Panc1 (cell line): ENCODE measurements at regions not wholly inside any gene's neighbourhood (a gene's known extent, or its start where the extent isn't known, plus 50 kb on each side); places are given as distances from the start of the nearest gene placed in this dataset.

Source experiments
- ATAC-seq: fragments of 200-7000 bp; cut with Tn5 transposase; 2 replicates; pipeline ENCODE4 v1.9.1; 2020; ENCODE audit warnings: mild to moderate bottlenecking, moderate library complexity
- BruUV-seq: library from RNA; stranded (reverse); fragments of 400-500 nt; replicated peaks from 2 replicates; lab custom pipeline; 2021; lab: Mats Ljungman, UMichigan
- CTCF ChIA-PET: fragments of 300-600 bp; sonication (Branson Sonifier 250); formaldehyde crosslinking; loops from one replicate; lab custom pipeline; 2022; ENCODE audit warnings: antibody characterized with exemption; lab: Charles Lee
- POLR2A ChIA-PET: fragments of 300-600 bp; sonication (Branson Sonifier 250); formaldehyde crosslinking; loops from one replicate; lab custom pipeline; 2022; ENCODE audit warnings: antibody characterized with exemption; lab: Charles Lee
- DNase-seq: peaks from one replicate; pipeline ENCODE4 v3.0.0-alpha.2; 2010; ENCODE audit warnings: low read depth, low spot score
- H3K27ac ChIP-seq: 2 replicates; pipeline ENCODE4 v1.5.1; 2011; ENCODE audit warnings: mild to moderate bottlenecking, low read length, inconsistent platforms
- H3K27me3 ChIP-seq: fragments of 200-500 bp; sonication (Bioruptor generic); 2 replicates; pipeline ENCODE4 v1.6.0; 2014; ENCODE audit warnings: low read length, inconsistent platforms; ENCODE audit not compliant: control insufficient read depth, insufficient read depth
- H3K36me3 ChIP-seq: fragments of 200-500 bp; sonication (Bioruptor generic); 2 replicates; pipeline ENCODE4 v1.5.1; 2014; ENCODE audit warnings: inconsistent platforms, mild to moderate bottlenecking, low read length, moderate library complexity; ENCODE audit not compliant: control insufficient read depth, insufficient read depth
- H3K4me1 ChIP-seq: 2 replicates; pipeline ENCODE4 v1.5.1; 2011; ENCODE audit warnings: inconsistent platforms, mild to moderate bottlenecking, low read length, moderate library complexity; ENCODE audit not compliant: control insufficient read depth, insufficient read depth
- H3K4me3 ChIP-seq, 2 experiments: 2 replicates each; pipeline ENCODE4 v1.5.1; 2011 to 2012; ENCODE audit warnings: low read depth in 2 of 2, low read length in 2 of 2, mild to moderate bottlenecking in 2 of 2, inconsistent platforms in 1 of 2, moderate library complexity in 1 of 2
- H3K9me3 ChIP-seq: fragments of 200-500 bp; sonication (Bioruptor generic); 2 replicates; pipeline ENCODE4 v1.5.1; 2014; ENCODE audit warnings: low read depth, mild to moderate bottlenecking, inconsistent platforms, low read length, moderate library complexity; ENCODE audit not compliant: control insufficient read depth, insufficient read depth
- CTCF ChIP-seq: fragments of 450-650 bp; IDR thresholded peaks from 2 replicates; pipeline ENCODE4 v1.5.1; 2017; ENCODE audit warnings: mild to moderate bottlenecking
- POLR2AphosphoS5 ChIP-seq: IDR thresholded peaks from 2 replicates; pipeline ENCODE4 v1.6.1; 2012; ENCODE audit warnings: mild to moderate bottlenecking, low read depth, low read length, moderate library complexity
- SIN3A ChIP-seq: IDR thresholded peaks from 2 replicates; pipeline ENCODE4 v1.6.1; 2012; ENCODE audit warnings: low read depth, mild to moderate bottlenecking, low read length, moderate library complexity, borderline replicate concordance; ENCODE audit not compliant: insufficient read depth
- TCF7L2 ChIP-seq: IDR thresholded peaks from 2 replicates; pipeline ENCODE4 v1.6.1; 2011; ENCODE audit warnings: mild to moderate bottlenecking, low read depth, low read length, inconsistent platforms
- in situ Hi-C: cut with HindIII; loops from 2 replicates; pipeline ENCODE4 v1.10.0; 2016; ENCODE audit warnings: low sequenced_read_pairs, low pct_unique_long_range_greater_than_20kb
- intact Hi-C: fragments of 100-400 bp; cut with micrococcal nuclease; formaldehyde crosslinking; loops from one replicate; pipeline ENCODE4 v1.10.0; 2022; ENCODE audit not compliant: unreplicated experiment
- TF ChIP-seq, protein P1 (sequence below), 2 experiments: IDR thresholded peaks; 2 replicates each; pipeline ENCODE4 v1.6.1; 2011 to 2012; ENCODE audit warnings: low read depth in 2 of 2, control low read depth in 1 of 2, low read length in 1 of 2, mild to moderate bottlenecking in 1 of 2, moderate library complexity in 1 of 2; ENCODE audit not compliant: insufficient read depth in 1 of 2

DNA sequence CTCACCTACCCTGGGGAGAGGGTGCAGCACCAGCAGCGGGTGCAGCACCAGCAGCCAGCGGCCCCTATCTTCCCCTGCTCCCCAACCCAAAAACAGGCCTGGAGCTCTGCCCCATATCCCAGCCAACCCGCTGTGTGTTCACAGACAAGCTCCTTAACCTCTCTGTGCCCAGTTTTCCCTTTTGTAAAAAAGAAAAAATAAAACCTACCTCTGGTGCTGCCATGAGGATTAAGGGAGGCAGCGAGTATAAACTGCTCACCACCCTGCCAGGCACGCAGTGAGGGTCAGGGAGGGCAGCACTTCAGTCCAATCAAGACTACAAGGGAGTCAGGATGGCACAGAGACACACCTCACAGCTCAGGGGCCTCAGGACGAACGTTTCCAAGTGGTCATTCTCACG lies 163.3 kb downstream of the NUP210 start:
- TF ChIP-seq, protein P1, sequence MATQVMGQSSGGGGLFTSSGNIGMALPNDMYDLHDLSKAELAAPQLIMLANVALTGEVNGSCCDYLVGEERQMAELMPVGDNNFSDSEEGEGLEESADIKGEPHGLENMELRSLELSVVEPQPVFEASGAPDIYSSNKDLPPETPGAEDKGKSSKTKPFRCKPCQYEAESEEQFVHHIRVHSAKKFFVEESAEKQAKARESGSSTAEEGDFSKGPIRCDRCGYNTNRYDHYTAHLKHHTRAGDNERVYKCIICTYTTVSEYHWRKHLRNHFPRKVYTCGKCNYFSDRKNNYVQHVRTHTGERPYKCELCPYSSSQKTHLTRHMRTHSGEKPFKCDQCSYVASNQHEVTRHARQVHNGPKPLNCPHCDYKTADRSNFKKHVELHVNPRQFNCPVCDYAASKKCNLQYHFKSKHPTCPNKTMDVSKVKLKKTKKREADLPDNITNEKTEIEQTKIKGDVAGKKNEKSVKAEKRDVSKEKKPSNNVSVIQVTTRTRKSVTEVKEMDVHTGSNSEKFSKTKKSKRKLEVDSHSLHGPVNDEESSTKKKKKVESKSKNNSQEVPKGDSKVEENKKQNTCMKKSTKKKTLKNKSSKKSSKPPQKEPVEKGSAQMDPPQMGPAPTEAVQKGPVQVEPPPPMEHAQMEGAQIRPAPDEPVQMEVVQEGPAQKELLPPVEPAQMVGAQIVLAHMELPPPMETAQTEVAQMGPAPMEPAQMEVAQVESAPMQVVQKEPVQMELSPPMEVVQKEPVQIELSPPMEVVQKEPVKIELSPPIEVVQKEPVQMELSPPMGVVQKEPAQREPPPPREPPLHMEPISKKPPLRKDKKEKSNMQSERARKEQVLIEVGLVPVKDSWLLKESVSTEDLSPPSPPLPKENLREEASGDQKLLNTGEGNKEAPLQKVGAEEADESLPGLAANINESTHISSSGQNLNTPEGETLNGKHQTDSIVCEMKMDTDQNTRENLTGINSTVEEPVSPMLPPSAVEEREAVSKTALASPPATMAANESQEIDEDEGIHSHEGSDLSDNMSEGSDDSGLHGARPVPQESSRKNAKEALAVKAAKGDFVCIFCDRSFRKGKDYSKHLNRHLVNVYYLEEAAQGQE (IDR thresholded peaks at IDR 0.05; ENCODE audit: insufficient read depth in 1 of 2, low read depth in 2 of 2, low read length in 1 of 2) = no peak
- TF ChIP-seq CTCF (no peak), TCF7L2 (no peak), SIN3A (no peak)
- in situ Hi-C loops (no loop called here), intact Hi-C loops (no loop called here)
- no peaks in the 10 kb centered on the region; the same call in 1 of the 2 replicates for H3K4me1 ChIP-seq
- H3K27me3 ChIP-seq = no peaks in the 10 kb centered on the region
- no peaks in the 10 kb centered on the region for H3K36me3 ChIP-seq
- no TSS peak for BruUV-seq
- ATAC-seq = no peak
- CTCF ChIA-PET = no interaction called here
- POLR2A ChIA-PET = interaction anchor here (0.6 kb wide), 1 partner anchor 55 kb away, joined by 3 read pairs; no protein-coding TSS in a partner anchor
- H3K9me3 ChIP-seq = no peaks in the 10 kb centered on the region
- H3K27ac ChIP-seq = no peak overlapping the region
- no peak for DNase-seq
- H3K4me3 ChIP-seq = no peak overlapping the region

DNA sequence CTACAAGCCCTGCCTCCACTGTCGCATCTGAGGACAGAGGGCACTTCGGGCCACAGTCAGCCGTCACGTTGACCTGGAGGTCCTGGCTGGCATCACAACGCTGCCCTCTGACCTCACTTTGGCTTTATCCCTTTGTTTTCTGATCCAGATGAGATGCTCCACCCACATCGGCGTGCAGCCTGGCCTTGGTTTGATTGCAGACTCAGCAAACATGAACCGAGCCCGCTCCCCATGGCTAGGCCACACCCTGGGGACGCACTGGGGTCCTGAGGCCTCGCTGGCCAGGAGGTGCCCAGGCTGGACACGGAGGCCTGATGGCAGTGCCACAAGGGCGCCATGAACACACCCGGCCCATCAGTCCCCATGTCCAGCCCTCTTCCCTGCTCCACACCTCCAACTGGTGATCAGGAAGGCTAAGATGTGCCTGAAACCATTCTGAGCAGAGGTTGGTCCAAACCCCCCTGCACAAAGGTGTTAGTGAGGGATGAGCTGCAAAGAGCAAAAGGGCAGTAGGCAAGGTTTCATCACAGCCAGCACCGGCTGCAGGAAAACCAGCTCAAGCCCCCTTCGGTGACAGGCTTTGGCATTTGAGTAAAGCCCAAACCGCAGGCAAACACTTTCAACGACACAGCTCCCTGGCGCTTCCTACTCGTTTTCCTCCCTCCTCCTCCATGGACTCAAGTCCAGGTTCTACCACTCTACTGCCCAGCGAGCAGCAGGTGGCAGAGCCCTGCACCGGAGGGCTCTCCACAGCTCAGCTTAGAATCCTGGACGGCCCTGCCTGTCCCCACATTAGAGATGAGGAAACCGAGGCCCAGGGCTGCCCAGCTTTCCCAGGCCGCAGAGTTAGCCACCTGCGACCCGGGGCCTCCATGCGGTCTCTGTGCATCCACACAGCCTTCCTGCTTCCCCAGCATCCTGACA lies 165.8 kb downstream of the NUP210 start:
- TF ChIP-seq SIN3A (no peak), CTCF (no peak), POLR2AphosphoS5 (no peak), TCF7L2 (no peak)
- TF ChIP-seq, protein P1 (IDR thresholded peaks at IDR 0.05; ENCODE audit: insufficient read depth in 1 of 2, low read depth in 2 of 2, low read length in 1 of 2) = no peak
- in situ Hi-C loops = no loop called here
- BruUV-seq = no TSS peak

More for the DNA sequence above, 165.8 kb downstream of the NUP210 start:
- Histone ChIP-seq H3K4me1 (no peaks in the 10 kb centered on the region), H3K4me3 (no peak overlapping the region), H3K36me3 (no peaks in the 10 kb centered on the region), H3K9me3 (no peaks in the 10 kb centered on the region), H3K27ac (no peak overlapping the region), H3K27me3 (no peaks in the 10 kb centered on the region)
- intact Hi-C loops = no loop called here
- no peak for DNase-seq
- CTCF ChIA-PET = no interaction called here
- no peak for ATAC-seq
- POLR2A ChIA-PET = no interaction called here
